ENCODE measurements at regions not wholly inside any gene's neighbourhood (a gene's known extent, or its start where the extent isn't known, plus 50 kb on each side); places are given as distances from the start of the nearest gene placed in this dataset.

DNA sequence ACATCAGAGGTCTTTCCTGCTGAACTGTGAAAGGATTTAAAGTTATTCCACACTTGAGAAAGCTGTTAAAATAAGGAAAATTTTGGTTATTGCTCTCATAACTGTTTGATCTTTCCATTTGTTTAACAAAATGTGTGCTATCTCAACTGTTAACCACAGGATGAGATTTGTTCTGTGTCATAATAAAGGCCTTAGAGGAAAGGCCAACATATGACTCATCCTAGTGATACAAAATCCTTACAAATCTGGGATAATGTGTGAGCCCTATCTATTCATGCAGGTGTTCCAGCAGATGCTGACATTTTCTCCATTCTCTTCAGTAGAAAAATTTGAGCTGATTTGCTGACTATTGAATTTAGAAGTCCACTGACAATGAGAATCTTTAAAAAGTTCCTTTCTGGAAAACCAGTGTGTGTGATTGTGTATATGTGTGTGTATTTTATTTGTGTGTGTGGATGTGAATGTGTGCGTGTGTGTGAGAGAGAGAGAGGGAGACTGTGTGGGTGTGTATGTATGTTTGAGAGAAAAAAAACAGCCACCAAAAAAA, 1111.9 kb upstream of the GYPC start:
- TF ChIP-seq, protein P1, sequence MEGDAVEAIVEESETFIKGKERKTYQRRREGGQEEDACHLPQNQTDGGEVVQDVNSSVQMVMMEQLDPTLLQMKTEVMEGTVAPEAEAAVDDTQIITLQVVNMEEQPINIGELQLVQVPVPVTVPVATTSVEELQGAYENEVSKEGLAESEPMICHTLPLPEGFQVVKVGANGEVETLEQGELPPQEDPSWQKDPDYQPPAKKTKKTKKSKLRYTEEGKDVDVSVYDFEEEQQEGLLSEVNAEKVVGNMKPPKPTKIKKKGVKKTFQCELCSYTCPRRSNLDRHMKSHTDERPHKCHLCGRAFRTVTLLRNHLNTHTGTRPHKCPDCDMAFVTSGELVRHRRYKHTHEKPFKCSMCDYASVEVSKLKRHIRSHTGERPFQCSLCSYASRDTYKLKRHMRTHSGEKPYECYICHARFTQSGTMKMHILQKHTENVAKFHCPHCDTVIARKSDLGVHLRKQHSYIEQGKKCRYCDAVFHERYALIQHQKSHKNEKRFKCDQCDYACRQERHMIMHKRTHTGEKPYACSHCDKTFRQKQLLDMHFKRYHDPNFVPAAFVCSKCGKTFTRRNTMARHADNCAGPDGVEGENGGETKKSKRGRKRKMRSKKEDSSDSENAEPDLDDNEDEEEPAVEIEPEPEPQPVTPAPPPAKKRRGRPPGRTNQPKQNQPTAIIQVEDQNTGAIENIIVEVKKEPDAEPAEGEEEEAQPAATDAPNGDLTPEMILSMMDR (IDR thresholded peaks at IDR 0.05): no peak
- Mint-ChIP-seq H3K4me3 (ENCODE audit: unreplicated experiment) (no peak overlapping the region), H3K27me3 (ENCODE audit: unreplicated experiment) (no peaks in the 10 kb centered on the region), H3K27ac (ENCODE audit: unreplicated experiment) (no peak overlapping the region), H3K9me3 (ENCODE audit: unreplicated experiment) (peaks cover 22% of the 10 kb centered on the region), H3K36me3 (ENCODE audit: unreplicated experiment) (no peaks in the 10 kb centered on the region), H3K4me1 (ENCODE audit: unreplicated experiment) (no peaks in the 10 kb centered on the region)
- DNase-seq (ENCODE audit: extremely low spot score, unreplicated experiment): no peak

DNA sequence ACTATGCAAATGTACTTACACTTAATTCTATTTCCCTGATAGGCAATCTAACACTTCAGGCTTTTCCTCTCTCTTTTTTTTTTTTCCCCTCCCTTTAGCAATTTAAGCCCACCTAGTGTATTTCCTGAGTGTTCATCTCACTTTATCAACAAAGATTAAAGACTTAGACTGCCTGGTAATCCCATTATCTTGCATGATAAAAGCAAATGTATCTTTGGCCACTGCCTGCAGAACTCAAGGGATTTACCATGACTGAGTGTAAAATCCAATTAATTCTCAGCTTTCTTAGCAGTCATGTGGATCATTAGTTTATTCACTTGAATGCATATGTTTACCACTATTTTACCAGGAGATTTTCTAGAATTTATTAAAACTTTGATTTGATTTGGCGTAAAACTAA, 1102.2 kb upstream of the GYPC start:
- Mint-ChIP-seq H3K27ac (ENCODE audit: unreplicated experiment) (no peak overlapping the region), H3K27me3 (ENCODE audit: unreplicated experiment) (no peaks in the 10 kb centered on the region), H3K4me1 (ENCODE audit: unreplicated experiment) (no peaks in the 10 kb centered on the region), H3K9me3 (ENCODE audit: unreplicated experiment) (peaks cover 19% of the 10 kb centered on the region), H3K4me3 (ENCODE audit: unreplicated experiment) (no peak overlapping the region), H3K36me3 (ENCODE audit: unreplicated experiment) (no peaks in the 10 kb centered on the region)
- no peak for DNase-seq (ENCODE audit: extremely low spot score, unreplicated experiment)
- TF ChIP-seq, protein P1 (IDR thresholded peaks at IDR 0.05): no peak

DNA sequence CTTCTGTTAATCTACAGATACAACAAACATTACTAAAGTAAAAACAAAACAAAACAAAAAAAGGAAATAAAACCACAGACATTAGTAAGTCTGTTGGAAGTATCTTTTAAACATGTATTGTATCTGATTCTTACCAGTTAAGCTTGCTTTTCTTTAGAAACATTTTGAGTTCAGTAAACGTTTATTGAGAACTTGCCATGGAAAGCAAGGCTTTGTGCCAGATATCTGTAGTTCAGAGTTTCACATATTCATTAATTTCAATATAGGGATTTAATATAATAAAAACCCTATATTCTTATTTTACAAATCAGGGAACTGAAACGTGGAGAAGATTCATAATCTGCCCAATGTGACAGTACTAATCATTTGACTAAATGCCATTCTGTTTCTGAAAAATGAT, 1101.0 kb upstream of the GYPC start:
- H3K27ac Mint-ChIP-seq (ENCODE audit: unreplicated experiment): no peak overlapping the region
- TF ChIP-seq, protein P1 (IDR thresholded peaks at IDR 0.05): no peak
- H3K27me3 Mint-ChIP-seq (ENCODE audit: unreplicated experiment): no peaks in the 10 kb centered on the region
- no peak overlapping the region for H3K4me3 Mint-ChIP-seq (ENCODE audit: unreplicated experiment)
- no peak for DNase-seq (ENCODE audit: extremely low spot score, unreplicated experiment)
- no peaks in the 10 kb centered on the region for H3K4me1 Mint-ChIP-seq (ENCODE audit: unreplicated experiment)
- peaks cover 8% of the 10 kb centered on the region for H3K9me3 Mint-ChIP-seq (ENCODE audit: unreplicated experiment)
- H3K36me3 Mint-ChIP-seq (ENCODE audit: unreplicated experiment): no peaks in the 10 kb centered on the region

DNA sequence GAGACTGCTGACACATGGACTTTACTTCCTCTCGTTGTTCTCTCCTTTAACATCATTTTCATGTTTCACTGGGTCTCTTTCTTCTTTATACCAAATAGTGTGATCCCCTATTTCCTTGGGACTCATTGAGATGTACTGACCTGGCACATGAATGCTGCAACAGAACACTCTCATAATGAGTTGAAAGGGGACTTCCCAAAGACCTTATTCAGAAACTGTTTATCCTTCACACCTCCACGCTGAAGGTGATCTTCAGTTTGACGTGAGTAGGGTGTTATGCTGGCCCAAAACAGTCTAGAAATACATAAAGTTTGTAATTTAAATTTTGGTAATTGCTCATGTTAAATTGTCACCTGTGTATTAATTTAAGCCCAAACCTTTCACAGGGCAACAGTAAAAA, 1096.8 kb upstream of the GYPC start:
- Mint-ChIP-seq H3K9me3 (ENCODE audit: unreplicated experiment) (peaks cover 11% of the 10 kb centered on the region), H3K27me3 (ENCODE audit: unreplicated experiment) (no peaks in the 10 kb centered on the region), H3K4me1 (ENCODE audit: unreplicated experiment) (no peaks in the 10 kb centered on the region), H3K27ac (ENCODE audit: unreplicated experiment) (no peak overlapping the region), H3K4me3 (ENCODE audit: unreplicated experiment) (no peak overlapping the region), H3K36me3 (ENCODE audit: unreplicated experiment) (no peaks in the 10 kb centered on the region)
- DNase-seq (ENCODE audit: extremely low spot score, unreplicated experiment): no peak
- TF ChIP-seq, protein P1 (IDR thresholded peaks at IDR 0.05): no peak

DNA sequence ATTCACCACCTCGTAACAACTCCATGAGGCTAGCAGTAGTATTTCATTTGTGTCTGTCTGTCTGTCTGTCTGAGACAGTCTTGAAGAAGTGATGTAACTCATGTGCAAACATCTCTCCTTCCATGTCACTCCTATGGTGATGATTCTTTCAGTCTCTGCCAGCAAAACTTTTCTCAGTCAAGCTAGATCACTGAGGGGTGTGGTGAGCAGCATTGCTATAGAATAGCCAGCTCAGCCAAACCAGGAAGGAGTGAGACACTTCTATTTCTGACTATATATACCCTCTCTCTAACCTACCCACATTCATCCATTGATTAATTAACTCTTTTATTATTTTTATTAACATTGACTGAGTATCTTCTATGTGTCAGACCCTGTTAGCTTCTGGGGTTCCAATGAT, 1095.1 kb upstream of the GYPC start:
- Mint-ChIP-seq H3K4me1 (ENCODE audit: unreplicated experiment) (no peaks in the 10 kb centered on the region), H3K27me3 (ENCODE audit: unreplicated experiment) (no peaks in the 10 kb centered on the region), H3K36me3 (ENCODE audit: unreplicated experiment) (no peaks in the 10 kb centered on the region), H3K4me3 (ENCODE audit: unreplicated experiment) (no peak overlapping the region), H3K9me3 (ENCODE audit: unreplicated experiment) (peaks cover 10% of the 10 kb centered on the region), H3K27ac (ENCODE audit: unreplicated experiment) (no peak overlapping the region)
- no peak for DNase-seq (ENCODE audit: extremely low spot score, unreplicated experiment)
- TF ChIP-seq, protein P1 (IDR thresholded peaks at IDR 0.05): no peak

All from osteocyte (in vitro differentiated cells).